ENCODE measurements at regions not wholly inside any gene's neighbourhood (a gene's known extent, or its start where the extent isn't known, plus 50 kb on each side); places are given as distances from the start of the nearest gene placed in this dataset.
"Not testable (repeated sequence)": the region's sequence is repeated elsewhere in the genome, so short reads cannot be mapped to it uniquely, and the experiment has no call there.

GRCh38 chr3:117011687-117012250 lies 302.2 kb downstream of the TUSC7 start:
- DNase-seq, result no peak

- no peak for DNase-seq
Measured at GRCh38 chr3:117016378-117016777, 306.8 kb downstream of the TUSC7 start.

GRCh38 chr3:117017135-117017894 lies 307.7 kb downstream of the TUSC7 start:
- DNase-seq, result no peak

- DNase-seq, result no peak
Measured at GRCh38 chr3:117018655-117019054, 309.1 kb downstream of the TUSC7 start.

GRCh38 chr3:117019082-117019713 lies 309.6 kb downstream of the TUSC7 start:
- DNase-seq, result peak; percentile 22

GRCh38 chr3:117026401-117026800 lies 316.8 kb downstream of the TUSC7 start:
- no peak for DNase-seq

GRCh38 chr3:117035745-117036144 lies 326.2 kb downstream of the TUSC7 start:
- no peak for DNase-seq

GRCh38 chr3:117036259-117036799 lies 326.8 kb downstream of the TUSC7 start:
- no peak for DNase-seq

- DNase-seq, result no peak
Measured at GRCh38 chr3:117045143-117045542, 335.6 kb downstream of the TUSC7 start.

GRCh38 chr3:117047951-117048705 lies 338.5 kb downstream of the TUSC7 start:
- DNase-seq, result no peak

GRCh38 chr3:117052395-117052794 lies 342.8 kb downstream of the TUSC7 start:
- DNase-seq, result no peak

GRCh38 chr3:117054556-117054955 lies 345.0 kb downstream of the TUSC7 start:
- no peak for DNase-seq

GRCh38 chr3:117056946-117057345 lies 347.4 kb downstream of the TUSC7 start:
- not testable (repeated sequence) for DNase-seq

- peak; percentile 45 for DNase-seq
Measured at GRCh38 chr3:117059067-117059955, 349.7 kb downstream of the TUSC7 start.

GRCh38 chr3:117059956-117060270 lies 350.3 kb downstream of the TUSC7 start:
- peak; percentile 25 for DNase-seq

- DNase-seq, result no peak
Measured at GRCh38 chr3:117063930-117064329, 354.4 kb downstream of the TUSC7 start.

- no peak for DNase-seq
Measured at GRCh38 chr3:117068301-117068700, 358.7 kb downstream of the TUSC7 start.

GRCh38 chr3:117074826-117075225 lies 365.2 kb downstream of the TUSC7 start:
- no peak for DNase-seq

- DNase-seq, result no peak
Measured at GRCh38 chr3:117079997-117080396, 370.4 kb downstream of the TUSC7 start.

- DNase-seq, result no peak
Measured at GRCh38 chr3:117080872-117081271, 371.3 kb downstream of the TUSC7 start.

- no peak for DNase-seq
Measured at GRCh38 chr3:117084277-117084676, 374.7 kb downstream of the TUSC7 start.

GRCh38 chr3:117084739-117085270 lies 375.2 kb downstream of the TUSC7 start:
- DNase-seq, result no peak
